ENCODE measurements at regions not wholly inside any gene's neighbourhood (a gene's known extent, or its start where the extent isn't known, plus 50 kb on each side); places are given as distances from the start of the nearest gene placed in this dataset.
"Not testable (repeated sequence)": the region's sequence is repeated elsewhere in the genome, so short reads cannot be mapped to it uniquely, and the experiment has no call there.

DNA sequence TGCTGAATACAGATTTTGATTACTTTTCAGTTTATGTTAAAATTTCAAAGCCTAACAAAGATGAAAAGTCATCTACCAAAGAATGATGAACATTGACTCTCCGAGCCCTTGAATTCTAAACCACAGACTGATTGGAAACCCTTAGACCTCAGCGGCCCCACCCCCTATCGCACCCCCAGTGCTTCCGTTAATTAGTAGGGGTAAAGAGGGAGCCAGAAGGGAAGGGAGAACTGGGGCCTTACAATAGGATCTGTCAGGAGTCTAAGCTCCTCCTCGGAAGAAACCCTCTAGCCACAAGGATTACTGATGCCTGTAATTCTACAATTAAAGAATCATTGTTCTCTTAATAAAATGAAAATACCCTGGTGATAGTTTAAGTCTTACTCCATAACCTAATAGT lies 79.7 kb upstream of the JARID2 start:
- DNase-seq, result no peak

GRCh38 chr6:15170126-15170525 lies 75.7 kb upstream of the JARID2 start:
- DNase-seq, result no peak

- no peak for DNase-seq
Measured at GRCh38 chr6:15171026-15171425, 74.8 kb upstream of the JARID2 start.

- no peak for DNase-seq
Measured at GRCh38 chr6:15176816-15177370, 69.0 kb upstream of the JARID2 start.

DNA sequence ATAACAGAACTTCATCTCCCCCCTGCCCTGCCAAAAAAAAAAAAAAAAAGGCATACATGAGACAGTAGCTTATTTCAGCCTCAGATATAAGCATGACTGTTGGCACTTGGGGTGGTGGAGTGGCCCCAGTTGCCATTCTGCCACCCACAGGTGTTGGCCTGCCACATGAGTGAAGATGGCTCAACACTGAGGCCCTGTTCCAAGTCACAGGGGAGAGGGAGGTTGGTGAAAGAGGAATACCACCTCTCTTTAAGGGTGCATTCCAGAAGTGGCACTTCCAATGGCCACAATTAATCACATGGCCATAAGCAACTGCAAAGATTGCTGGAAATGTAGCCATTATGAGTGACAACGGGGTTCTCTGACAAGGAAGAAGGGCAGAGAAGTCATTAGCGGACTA lies 61.9 kb upstream of the JARID2 start:
- DNase-seq, result no peak

- no peak for DNase-seq
Measured at GRCh38 chr6:15184441-15184861, 61.4 kb upstream of the JARID2 start.

- not testable (repeated sequence) for DNase-seq
Measured at GRCh38 chr6:15185111-15185510, 60.8 kb upstream of the JARID2 start.

- DNase-seq, result not testable (repeated sequence)
Measured at GRCh38 chr6:15193451-15193850, 52.4 kb upstream of the JARID2 start.

DNA sequence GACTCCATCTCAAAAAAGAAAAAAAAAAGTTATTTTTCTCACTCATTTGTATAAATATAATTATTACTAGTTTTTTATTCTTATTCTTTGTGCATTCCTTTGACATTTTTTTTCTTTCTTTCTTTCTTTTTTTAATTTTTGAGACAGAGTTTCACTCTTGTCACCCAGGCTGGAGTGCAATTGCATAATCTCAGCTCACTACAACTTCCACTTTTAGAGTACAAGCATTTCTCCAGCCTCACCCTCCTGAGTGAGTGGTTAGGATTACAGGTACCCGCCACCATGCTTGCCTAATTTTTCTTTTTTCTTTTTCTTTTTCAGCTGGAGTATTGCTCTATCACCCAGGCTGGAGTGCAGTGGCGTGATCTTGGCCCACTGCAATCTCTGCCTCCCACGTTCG lies 51.4 kb upstream of the JARID2 start:
- DNase-seq, result no peak

All from hindlimb muscle (tissue), 1 donor.